Esophagus muscularis mucosa (tissue), 3 donors: ENCODE measurements at regions not wholly inside any gene's neighbourhood (a gene's known extent, or its start where the extent isn't known, plus 50 kb on each side); places are given as distances from the start of the nearest gene placed in this dataset.

Experiments used
- POLR2AphosphoS5 ChIP-seq, 2 donors: sonication (generic); formaldehyde crosslinking; IDR thresholded peaks; one replicate each; pipeline ENCODE4 v1.6.1; 2017; ENCODE audit warnings: antibody characterized with exemption in 2 of 2
- TF ChIP-seq, protein P1 (sequence below), 3 experiments: fragments of 200-600 bp in 2 of 3; fragments of 450-650 bp in 1 of 3; sonication (generic) in 2 of 3; IDR thresholded peaks; one replicate each; pipeline ENCODE4 v1.5.1; 2017 to 2019; ENCODE audit warnings: antibody characterized with exemption in 3 of 3, mild to moderate bottlenecking in 2 of 3, moderate library complexity in 1 of 3

DNA sequence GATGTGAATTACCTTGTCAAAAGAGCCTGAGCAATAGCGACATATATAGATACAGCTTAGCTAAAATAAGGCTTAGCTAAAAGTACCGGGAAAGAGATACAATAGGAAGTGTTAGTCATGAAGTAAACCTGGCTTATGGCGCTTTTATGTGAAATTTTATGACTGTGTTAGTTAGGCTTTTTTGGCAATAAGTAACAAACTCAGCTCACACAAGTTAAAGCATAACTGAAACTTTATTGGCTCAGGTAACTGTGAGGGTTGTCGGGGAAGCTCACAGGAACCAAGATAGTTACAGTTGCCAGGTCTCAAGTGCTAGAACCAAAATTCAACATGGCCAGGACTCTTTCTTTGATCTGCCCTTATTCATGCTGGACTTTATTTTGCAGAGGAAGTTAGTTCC lies 925.0 kb upstream of the GYPC start:
- TF ChIP-seq, protein P1, sequence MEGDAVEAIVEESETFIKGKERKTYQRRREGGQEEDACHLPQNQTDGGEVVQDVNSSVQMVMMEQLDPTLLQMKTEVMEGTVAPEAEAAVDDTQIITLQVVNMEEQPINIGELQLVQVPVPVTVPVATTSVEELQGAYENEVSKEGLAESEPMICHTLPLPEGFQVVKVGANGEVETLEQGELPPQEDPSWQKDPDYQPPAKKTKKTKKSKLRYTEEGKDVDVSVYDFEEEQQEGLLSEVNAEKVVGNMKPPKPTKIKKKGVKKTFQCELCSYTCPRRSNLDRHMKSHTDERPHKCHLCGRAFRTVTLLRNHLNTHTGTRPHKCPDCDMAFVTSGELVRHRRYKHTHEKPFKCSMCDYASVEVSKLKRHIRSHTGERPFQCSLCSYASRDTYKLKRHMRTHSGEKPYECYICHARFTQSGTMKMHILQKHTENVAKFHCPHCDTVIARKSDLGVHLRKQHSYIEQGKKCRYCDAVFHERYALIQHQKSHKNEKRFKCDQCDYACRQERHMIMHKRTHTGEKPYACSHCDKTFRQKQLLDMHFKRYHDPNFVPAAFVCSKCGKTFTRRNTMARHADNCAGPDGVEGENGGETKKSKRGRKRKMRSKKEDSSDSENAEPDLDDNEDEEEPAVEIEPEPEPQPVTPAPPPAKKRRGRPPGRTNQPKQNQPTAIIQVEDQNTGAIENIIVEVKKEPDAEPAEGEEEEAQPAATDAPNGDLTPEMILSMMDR (IDR thresholded peaks at IDR 0.05): no peak
- TF ChIP-seq POLR2AphosphoS5 (IDR thresholded peaks at IDR 0.05): no peak
